Kidney glomerular epithelial cell (primary cell): ENCODE measurements at regions not wholly inside any gene's neighbourhood (a gene's known extent, or its start where the extent isn't known, plus 50 kb on each side); places are given as distances from the start of the nearest gene placed in this dataset.
"Not testable (repeated sequence)": the region's sequence is repeated elsewhere in the genome, so short reads cannot be mapped to it uniquely, and the experiment has no call there.

ENCODE experiments used
- DNase-seq: peaks from one replicate; lab custom pipeline; 2025; lab: John Stamatoyannopoulos, UW

DNA sequence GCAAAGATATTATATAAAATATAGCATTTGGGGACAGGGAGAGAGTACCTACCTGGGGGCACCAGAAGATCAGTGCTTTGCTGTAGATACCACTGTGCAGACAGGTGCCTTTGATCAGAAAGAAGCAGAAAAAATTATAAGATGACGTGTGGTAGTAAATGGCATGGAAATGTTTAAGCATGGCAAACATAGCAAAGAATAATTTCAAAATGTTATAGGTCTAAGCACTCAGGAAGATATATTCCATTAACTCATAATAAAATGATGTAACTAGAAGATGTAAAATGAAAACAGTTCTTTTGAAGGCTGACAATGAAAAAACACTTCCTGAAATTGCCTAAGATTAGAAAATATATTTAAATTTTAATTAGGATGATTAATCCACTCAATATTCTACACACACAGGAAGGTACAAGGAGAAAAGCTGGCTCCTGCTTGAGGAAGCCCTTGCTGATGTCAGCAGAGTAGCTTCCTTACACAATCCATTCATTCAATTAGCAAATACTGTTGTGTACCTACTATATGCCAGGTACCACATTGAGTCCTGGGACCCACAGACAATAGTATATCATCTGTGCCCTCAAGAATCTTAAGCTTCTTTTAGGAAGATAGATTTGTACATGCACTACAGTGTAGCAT lies 290.2 kb upstream of the CNR1 start:
- DNase-seq: no peak

DNA sequence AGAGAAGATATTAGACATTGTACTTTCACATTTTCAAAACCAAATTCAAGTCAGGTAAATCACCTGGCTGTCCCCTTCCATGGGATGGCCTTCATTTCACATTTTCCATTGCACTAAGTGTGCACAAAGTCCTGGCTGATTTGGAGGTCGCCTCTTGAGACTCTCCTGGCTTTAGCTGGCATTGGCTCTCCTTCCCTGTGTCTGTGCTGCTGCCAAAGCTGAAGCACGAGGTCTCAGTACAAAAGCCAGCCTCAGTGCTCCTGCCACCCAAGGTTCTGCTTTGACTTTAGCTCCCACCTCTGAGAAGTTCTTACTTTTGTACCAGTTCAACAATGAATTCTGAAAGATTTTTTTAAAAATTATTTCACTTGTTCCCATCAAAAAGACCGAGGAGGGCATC lies 289.2 kb upstream of the CNR1 start:
- DNase-seq: no peak

DNA sequence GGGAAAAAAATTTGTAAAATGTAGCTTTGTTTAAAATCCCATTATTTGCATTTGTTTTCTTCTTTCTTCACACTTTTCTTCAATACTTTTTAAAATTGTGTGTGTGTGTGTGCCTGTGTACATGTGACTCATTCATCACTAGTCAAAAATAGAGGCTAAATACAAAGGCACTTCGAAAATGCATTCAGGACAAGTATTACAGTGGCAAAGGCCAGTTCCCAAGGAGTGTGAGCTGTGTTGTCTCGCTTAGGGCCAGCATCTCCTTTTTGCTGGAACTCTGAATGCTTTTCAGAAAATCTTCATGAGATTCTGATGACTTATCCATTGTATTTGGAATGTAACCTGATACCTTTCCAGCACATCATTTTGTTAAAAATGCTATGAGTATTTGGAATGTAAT lies 288.5 kb upstream of the CNR1 start:
- no peak for DNase-seq

DNA sequence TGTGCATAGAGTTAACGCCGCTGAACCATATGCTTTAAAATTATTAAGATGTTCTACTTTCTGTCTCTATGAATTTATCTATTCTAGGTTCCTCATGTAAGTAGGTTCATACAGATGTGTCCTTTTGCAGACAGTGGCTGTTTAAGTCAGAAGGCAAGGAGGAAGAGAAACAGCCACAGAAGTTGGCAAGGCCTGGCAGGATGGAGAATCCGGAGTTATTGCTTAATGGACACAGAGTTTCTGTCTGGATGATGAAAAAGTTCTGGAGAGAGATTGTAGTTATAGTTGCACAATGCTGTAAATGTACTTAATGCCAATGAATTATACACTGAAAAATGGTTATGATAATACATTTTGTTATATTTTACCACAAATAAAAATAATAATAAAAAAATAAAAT lies 283.6 kb upstream of the CNR1 start:
- DNase-seq: no peak

DNA sequence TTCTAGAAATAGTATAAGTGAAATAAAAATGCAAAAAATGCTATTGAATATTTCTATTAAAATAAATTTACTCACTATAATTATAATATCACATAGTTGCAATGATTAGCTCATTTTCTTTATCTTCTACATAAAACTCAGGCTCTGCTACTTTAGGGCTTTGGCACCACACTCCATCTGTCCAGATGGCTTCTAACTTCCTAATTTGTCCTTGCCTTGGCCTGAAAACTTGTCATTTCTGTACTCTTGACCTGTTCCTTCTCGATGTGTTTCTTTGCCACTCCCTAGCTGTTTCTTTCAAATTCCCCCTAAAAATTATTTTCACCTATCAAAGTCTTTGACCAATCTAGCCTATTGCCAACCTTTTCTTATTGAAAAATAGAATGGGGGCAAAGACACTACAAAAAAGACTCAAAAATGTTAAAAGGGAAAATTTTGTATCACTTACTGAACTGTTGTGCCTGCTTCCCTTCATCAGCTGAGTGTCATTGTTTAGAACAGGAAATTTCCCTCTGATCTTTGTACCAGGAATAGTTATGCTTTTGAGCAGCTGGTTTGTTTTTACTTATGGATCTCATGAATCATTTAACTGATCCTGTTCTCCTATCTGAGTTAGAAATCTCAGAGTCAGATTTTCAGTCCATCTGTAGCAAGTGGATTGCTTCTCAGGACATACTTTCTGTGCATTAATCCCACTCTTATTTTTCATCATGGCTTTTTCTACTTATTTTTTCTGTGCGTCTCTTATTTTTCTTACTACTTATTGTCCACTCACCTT lies 279.2 kb upstream of the CNR1 start:
- DNase-seq: no peak

DNA sequence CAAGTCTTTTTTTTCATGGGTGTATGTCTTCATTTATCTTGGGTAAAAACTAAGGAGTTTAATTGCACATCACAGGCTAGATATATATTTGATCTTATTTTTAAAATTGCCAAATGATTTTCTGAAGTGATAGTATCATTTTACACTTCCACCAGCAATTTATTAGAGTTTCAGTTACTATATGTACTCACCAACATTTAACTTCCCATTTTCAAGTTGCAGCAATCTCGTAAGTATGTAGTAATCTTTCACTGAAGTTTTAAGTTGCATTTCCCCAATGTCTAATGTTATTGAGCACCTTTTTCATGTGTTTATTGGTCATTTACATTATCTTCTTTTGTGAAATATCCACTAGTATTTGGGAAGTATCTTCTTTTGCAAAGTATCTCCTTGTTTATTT lies 277.4 kb upstream of the CNR1 start:
- no peak for DNase-seq

DNA sequence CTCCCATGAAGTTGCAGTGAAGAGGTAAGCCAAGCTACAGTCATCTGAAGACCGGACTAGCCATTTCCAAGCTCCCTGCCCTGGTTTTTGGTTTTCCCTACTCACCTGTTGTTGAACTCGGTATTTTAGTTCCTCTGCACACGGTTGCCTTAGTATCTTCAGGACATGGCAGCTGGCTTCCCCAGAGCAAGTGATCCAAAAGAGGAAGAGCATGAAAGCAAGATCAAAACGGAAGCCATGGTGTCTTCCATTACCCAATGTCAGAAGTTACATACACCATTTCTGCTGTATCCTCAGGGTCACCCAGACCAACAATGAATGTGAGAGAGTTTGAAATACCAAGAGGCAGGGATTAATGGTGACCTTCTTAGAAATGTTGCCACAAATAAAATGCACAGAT lies 276.6 kb upstream of the CNR1 start:
- no peak for DNase-seq

DNA sequence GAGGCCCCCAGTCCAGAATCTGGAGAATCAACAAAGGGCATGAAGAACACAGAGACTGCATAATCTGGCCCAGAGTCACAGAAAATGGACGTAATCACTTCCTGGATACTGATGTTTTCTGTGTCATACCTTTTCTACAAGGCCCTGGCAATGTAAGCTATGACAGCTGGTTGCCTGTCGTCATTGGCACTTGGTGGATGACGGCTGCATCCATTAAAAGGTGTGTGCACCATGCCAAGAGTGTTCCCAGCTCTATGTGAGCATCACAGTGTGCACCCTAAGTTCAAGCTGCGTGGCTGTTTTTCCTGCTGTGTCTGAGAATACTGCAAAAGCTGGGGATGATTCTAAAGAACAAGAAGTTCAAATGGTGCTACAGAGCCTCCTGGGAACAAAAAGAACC lies 275.2 kb upstream of the CNR1 start:
- DNase-seq: no peak

DNA sequence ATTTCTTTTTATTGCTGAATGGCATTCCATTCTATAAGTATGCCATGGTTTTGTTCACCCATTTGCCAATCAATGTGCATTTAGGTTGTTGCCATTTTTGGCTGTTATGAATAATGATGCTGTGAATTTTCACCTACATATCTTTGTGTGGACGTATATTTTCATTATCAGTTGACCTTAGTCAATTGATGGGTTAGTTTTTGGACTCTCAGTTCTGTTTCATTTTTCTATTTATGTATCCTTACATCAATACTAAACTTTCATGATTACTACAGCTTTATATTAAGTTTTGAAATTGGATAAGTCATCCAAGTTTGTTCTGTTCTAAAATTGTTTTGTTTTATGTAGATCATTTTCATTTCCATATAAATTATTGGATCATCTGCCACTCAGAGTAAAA lies 261.9 kb upstream of the CNR1 start:
- DNase-seq: no peak

DNA sequence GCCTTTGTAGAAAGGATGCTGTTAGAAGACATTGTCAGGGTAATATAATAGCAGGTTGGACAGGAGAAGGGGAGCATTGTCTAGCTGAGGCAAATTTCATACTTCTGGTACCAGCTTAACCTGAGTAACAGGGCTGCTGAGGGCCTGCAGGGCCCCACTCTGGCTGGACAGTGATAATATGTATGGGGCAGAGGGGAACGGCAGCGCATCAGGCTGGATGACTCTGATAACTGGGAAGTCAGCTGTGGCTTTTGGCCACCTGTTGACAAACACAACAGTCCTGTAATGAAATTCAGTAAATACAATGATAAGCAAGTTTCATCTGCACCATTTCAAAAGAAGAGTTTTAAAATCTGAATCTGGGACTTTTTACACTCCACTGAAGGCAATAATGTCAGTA lies 259.9 kb upstream of the CNR1 start:
- no peak for DNase-seq

DNA sequence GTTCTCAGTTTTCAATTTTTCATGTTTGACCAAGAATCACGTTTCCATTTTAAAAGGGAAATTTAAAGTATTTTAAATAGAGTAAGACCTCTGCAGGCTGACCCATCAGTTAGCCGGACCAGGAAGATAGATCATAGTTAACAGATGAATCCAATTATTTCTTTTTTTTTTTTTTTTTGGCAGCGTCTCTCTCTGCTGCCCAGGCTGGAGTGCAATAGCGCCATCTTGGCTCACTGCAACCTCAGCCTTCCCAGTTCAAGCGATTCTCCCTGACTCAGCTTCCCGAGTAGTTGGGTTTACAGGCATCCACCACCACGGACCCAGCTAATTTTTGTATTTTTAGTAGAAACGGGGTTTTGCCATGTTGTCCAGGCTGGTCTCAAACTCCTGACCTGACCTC lies 256.7 kb upstream of the CNR1 start:
- DNase-seq: no peak

DNA sequence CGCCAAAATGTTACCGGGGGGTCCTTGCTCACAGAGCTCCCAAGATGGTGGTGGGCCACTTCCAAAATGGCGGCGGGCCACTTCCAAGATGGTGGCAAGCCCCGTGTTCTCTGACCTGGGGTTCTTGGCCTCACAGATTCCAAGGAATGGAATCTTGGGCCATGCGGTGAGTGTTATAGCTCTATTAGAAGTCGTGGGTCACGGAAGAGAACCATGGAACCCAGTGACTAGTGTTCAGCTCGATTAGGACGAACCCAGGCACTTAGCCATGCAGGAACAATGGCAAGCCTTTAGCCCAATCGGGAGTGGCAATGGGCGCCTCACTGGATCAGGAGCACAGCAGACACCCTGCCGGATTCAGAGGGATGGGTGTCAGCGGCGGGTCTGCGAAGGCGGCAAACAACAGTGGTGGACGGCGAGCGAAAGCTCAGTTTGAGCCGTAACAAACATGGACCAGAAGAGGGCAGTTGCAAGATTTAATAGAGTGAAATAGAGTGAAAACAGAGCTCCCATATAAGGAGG lies 254.9 kb upstream of the CNR1 start:
- DNase-seq: not testable (repeated sequence)

DNA sequence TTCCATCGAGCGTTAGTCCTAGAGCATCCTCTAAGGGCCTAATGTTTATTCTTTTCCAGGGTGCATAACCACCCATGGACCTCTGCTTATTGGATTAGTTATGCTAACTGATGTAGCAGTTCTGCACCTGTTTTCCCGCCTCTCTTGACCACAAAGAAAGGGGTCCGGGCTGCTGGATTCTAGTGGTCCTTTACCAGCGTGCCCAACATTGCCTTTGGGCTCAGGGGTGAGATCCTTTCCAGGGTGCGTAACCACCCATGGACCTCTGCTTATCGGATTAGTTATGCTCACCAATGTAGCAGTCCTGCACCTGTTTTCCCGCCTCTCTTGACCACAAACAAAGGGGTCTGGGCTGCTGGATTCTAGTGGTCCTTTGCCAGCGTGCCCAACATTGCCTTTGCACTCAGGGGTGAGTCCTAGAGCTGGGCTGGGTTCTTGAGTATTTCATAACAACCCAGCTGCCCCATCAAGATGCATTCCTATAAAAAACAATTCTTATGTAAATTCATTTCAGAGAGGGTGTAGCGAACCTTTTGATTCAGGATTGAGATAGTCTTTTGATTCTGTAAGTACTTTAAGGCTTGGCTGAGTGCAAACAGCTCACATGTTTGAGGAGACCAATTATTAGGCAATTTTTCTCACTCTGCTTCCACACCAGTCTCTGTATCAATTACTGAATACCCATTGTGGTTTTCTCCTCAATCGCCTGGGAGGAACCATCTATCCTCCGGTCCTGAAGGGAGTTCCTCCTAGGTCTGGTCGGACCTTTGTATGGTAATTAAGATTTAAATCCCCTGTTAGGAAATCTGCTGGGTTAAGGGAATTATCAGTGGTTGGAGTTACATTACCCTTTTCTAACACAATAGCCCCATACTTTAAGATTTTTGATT lies 253.0 kb upstream of the CNR1 start:
- DNase-seq: not testable (repeated sequence)

DNA sequence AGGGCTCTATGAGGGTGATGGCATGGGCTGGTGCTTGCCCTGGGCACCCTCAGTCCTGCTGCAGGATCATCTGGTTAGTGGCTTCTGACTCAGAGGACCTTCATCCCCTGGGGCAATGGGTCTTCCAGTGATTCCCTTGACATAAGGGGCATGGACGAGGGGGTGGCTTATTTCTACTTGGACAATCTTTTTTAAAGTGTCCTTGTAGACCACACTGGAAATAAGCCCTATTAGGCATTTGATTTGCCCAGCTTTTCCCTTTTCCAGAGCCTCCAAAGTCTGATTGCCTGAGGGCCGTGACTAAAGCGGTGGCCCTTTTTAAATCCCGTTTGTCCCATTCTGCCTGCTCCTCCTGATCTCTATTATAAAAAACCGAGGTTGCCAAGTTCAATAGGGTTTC lies 251.2 kb upstream of the CNR1 start:
- not testable (repeated sequence) for DNase-seq

DNA sequence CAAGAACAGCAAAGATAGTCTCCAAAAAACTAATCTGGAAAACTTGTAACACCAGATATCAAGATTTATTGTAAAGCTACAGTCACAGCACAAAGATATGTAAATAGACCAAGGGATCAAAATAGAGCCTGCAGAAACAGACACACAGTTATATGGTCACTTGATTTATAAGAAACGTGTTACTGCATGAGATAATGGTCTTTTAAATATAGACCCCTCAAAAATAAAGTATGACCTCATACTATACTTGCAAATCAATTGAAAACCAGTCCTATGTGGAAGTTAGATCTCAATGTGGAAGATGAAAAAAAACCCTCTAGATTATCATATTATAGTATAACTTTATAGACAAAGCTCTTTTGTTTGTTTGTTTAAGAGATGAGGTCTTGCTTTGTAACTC lies 247.3 kb upstream of the CNR1 start:
- no peak for DNase-seq

DNA sequence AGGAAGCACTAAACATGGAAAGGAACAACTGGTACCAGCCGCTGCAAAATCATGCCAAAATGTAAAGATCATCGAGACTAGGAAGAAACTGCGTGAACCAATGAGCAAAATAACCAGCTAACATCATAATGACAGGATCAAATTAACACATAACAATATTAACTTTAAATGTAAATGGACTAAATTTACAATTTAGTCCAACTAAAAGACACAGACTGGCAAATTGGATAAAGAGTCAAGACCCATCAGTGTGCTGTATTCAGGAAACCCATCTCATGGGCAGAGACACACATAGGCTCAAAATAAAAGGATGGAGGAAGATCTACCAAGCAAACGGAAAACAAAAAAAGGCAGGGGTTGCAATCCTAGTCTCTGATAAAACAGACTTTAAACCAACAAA lies 242.2 kb upstream of the CNR1 start:
- DNase-seq: not testable (repeated sequence)

DNA sequence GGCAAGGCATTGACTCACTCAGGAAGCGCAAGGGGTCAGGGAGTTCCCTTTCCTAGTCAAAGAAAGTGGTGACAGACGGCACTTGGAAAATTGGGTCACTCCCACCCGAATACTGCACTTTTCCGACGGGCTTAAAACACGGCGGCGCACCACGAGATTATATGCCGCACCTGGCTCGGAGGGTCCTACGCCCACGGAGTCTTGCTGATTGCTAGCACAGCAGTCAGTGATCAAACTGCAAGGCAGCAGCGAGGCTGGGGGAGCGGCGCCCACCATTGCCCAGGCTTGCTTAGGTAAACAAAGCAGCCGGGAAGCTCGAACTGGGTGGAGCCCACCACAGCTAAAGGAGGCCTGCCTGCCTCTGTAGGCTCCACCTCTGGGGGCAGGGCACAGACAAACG lies 240.5 kb upstream of the CNR1 start:
- DNase-seq: not testable (repeated sequence)

DNA sequence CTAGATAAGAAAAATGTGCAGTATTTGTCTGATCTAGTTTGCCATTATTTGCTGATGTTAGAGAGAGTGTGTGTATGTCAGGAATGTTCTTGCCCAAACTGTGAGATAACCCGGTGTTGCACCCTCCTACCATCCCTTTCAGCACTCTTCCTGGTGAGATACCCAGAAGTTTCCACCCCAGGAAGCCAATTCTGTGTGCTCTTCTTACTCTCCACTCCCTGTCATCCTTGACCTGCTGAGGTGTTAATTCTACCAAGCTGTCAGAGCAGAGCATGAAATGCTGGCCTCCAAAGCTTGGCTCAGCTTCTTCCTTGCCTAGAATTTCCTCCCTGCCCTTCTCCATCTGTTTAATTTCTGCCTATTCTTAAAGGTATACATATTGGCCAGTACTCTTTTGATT lies 237.3 kb upstream of the CNR1 start:
- no peak for DNase-seq

DNA sequence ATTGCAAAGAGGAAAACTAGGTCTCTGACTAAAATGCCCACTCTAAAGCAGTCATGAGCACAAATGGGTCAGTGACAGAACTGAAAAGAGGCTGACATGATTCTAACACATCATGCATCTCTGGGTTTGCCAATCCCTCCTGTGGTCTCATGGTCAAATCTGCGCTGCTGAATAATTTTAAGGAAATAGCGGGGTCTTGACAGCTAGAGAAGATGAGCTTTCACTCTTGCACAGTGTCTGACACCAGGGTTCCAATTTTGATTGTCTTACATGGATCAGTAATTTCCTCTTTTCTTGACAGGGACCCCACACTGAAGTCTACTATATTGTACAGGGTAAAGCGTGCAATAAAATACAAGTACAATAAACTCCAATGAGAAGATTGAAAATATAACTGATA lies 236.8 kb upstream of the CNR1 start:
- DNase-seq: no peak

DNA sequence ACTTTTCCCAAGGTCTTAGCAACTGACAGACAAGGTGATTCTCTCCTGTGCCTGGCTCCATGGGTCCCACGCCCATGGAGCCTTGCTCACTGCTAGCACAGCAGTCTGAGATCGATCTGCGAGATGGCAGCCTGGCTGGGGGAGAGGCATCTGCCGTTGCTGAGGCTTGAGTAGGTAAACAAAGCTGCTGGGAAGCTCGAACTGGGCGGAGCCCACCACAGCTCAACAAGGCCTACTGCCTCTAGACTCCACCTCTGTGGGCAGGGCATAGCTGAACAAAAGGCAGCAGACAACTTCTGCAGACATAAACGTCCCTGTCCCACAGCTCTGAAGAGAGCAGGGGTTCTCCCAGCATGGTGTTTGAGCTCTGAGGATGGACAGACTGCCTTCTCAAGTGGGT lies 224.9 kb upstream of the CNR1 start:
- not testable (repeated sequence) for DNase-seq

DNA sequence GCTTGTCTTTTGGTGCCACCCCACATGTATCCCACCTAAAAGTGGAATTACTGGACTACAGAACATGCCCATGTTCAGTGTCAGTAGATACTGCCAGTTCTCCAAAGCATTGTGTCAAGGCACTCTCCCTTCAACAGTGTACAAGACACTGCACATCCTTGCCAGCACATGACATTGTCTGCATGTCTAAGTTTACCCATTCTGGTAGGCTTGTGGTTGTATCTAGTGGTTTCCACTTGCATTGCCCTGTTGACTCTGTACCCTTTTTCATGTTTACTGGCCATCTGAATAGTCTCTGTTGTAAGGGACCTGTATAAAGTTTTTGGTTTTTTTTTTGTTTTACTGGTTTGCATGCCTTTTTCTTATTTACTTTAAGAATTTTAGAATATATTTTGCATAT lies 222.4 kb upstream of the CNR1 start:
- no peak for DNase-seq

DNA sequence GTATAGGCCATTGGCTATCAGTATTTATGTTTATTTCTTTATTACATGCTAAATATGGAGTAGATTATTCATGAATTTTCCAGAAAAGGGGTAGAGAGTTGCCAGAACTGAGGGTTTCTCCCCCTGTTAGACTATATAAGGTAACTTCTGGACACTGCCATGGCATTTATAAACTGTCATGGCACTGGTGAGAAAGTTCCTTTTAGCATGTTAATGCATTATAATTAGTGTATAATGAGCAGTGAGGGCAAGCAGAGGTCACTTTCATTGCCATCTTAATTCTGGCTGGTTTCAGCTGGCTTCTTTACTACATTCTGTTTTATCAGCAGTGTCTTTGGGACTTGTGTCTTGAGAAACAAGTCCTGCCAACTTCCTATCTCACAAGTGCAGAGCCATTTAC lies 220.0 kb upstream of the CNR1 start:
- no peak for DNase-seq

DNA sequence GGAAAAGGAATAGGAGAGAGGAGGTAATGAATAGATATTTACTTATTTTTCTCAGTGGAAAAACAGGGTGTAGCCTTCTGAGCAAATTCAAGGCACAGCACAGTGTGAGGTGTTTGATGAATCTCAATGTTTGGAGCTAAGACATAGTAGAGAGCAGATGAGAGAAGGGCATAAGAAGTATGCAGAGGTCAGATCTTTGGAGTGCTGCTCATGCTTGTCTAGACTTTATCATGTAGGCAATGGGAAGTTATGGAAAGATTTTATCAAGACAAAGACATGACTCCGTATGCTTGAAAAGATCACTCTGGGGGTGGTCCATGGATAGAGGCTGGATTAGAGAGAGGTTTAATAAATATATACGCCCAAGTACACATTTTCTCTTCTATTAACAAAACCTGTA lies 217.0 kb upstream of the CNR1 start:
- no peak for DNase-seq
